ENCODE measurements at regions not wholly inside any gene's neighbourhood (a gene's known extent, or its start where the extent isn't known, plus 50 kb on each side); places are given as distances from the start of the nearest gene placed in this dataset.

- TF ChIP-seq, protein P1, sequence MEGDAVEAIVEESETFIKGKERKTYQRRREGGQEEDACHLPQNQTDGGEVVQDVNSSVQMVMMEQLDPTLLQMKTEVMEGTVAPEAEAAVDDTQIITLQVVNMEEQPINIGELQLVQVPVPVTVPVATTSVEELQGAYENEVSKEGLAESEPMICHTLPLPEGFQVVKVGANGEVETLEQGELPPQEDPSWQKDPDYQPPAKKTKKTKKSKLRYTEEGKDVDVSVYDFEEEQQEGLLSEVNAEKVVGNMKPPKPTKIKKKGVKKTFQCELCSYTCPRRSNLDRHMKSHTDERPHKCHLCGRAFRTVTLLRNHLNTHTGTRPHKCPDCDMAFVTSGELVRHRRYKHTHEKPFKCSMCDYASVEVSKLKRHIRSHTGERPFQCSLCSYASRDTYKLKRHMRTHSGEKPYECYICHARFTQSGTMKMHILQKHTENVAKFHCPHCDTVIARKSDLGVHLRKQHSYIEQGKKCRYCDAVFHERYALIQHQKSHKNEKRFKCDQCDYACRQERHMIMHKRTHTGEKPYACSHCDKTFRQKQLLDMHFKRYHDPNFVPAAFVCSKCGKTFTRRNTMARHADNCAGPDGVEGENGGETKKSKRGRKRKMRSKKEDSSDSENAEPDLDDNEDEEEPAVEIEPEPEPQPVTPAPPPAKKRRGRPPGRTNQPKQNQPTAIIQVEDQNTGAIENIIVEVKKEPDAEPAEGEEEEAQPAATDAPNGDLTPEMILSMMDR (IDR thresholded peaks at IDR 0.05; ENCODE audit: low read depth, low read length) = no peak
- DNase-seq (ENCODE audit: low read depth, low spot score) = no peak
- no peak overlapping the region for H3K4me3 ChIP-seq (ENCODE audit: low read depth, low read length)
- in situ Hi-C loops (cut with HindIII; ENCODE audit: low sequenced_read_pairs) = no loop called here
These were observed 229.9 kb upstream of the MAP3K7 start for GRCh38 chr6:90816764-90817163.

DNA sequence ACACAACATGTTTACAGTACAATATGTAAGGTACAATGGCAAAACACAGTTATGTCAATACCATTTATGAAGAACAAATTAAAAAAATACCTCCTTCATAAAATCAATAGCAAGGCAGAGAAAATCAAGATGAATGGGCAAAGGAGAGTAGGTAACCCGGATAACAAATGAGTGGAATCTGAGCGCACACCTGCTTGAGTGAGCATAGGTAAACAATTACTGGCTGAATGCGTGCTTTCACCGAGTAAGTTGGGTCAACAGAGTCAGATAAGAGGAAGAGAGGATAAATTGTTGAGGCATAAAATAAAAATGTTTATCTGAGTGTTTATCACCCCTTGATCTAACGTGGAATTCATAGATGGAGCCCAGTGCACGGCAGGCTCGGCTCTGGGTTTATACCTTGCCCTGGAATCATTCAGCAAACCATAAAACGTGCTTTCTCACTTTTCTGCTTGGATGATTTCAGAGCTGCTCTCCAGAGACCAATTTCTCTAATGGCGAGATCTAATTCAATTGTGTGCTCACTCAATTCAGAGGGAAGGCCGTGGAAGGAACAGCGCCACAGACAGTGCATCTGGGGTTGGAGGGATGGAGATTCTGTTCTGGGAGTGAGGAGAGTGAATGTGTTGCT, 224.8 kb upstream of the MAP3K7 start:
- no peak overlapping the region for H3K4me3 ChIP-seq (ENCODE audit: low read depth, low read length)
- TF ChIP-seq, protein P1 (IDR thresholded peaks at IDR 0.05; ENCODE audit: low read depth, low read length) = no peak
- DNase-seq (ENCODE audit: low read depth, low spot score) = no peak
- in situ Hi-C loops (cut with HindIII; ENCODE audit: low sequenced_read_pairs) = no loop called here

GRCh38 chr6:90809035-90809434, 222.2 kb upstream of the MAP3K7 start:
- no peak for DNase-seq (ENCODE audit: low read depth, low spot score)
- H3K4me3 ChIP-seq (ENCODE audit: low read depth, low read length) = no peak overlapping the region
- in situ Hi-C loops (cut with HindIII; ENCODE audit: low sequenced_read_pairs) = no loop called here
- TF ChIP-seq, protein P1 (IDR thresholded peaks at IDR 0.05; ENCODE audit: low read depth, low read length) = no peak

- in situ Hi-C loops (cut with HindIII; ENCODE audit: low sequenced_read_pairs) = no loop called here
- H3K4me3 ChIP-seq (ENCODE audit: low read depth, low read length) = no peak overlapping the region
- no peak for DNase-seq (ENCODE audit: low read depth, low spot score)
- TF ChIP-seq, protein P1 (IDR thresholded peaks at IDR 0.05; ENCODE audit: low read depth, low read length) = no peak
These were observed 221.2 kb upstream of the MAP3K7 start for GRCh38 chr6:90807791-90808701.

- in situ Hi-C loops (cut with HindIII; ENCODE audit: low sequenced_read_pairs) = no loop called here
- H3K4me3 ChIP-seq (ENCODE audit: low read depth, low read length) = no peak overlapping the region
- TF ChIP-seq, protein P1 (IDR thresholded peaks at IDR 0.05; ENCODE audit: low read depth, low read length) = no peak
- DNase-seq (ENCODE audit: low read depth, low spot score) = no peak
These were observed 218.8 kb upstream of the MAP3K7 start for GRCh38 chr6:90805619-90806155.

GRCh38 chr6:90803956-90804355, 217.1 kb upstream of the MAP3K7 start:
- H3K4me3 ChIP-seq (ENCODE audit: low read depth, low read length) = no peak overlapping the region
- TF ChIP-seq, protein P1 (IDR thresholded peaks at IDR 0.05; ENCODE audit: low read depth, low read length) = no peak
- in situ Hi-C loops (cut with HindIII; ENCODE audit: low sequenced_read_pairs) = no loop called here
- no peak for DNase-seq (ENCODE audit: low read depth, low spot score)

Measured in astrocyte of the spinal cord (primary cell).